Fibroblast of peridontal ligament (primary cell): ENCODE measurements at regions not wholly inside any gene's neighbourhood (a gene's known extent, or its start where the extent isn't known, plus 50 kb on each side); places are given as distances from the start of the nearest gene placed in this dataset.

Source experiments
- DNase-seq: peaks from one replicate; pipeline ENCODE4 v3.0.0-alpha.2; 2010; ENCODE audit errors: extremely low read depth

DNA sequence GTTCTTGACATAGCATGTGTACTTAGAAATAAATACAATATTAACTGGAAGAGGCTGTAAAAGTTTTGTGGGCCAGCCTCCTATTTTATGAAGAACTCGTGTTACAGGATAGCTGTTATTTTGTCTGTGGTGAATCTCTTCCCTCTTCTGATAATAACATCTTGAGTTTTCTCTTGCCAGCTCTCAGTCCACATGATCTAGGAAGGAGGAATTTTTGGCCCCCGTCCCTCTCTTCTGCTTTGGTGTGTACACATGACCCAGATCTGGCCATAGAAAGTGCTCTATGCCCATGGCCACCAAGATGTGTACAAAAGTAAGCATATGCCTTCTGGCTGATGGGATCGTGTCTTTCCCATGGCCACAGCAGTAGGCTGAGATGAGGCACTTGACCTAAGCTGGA lies 108.0 kb upstream of the LEF1 start:
- DNase-seq, result no peak

DNA sequence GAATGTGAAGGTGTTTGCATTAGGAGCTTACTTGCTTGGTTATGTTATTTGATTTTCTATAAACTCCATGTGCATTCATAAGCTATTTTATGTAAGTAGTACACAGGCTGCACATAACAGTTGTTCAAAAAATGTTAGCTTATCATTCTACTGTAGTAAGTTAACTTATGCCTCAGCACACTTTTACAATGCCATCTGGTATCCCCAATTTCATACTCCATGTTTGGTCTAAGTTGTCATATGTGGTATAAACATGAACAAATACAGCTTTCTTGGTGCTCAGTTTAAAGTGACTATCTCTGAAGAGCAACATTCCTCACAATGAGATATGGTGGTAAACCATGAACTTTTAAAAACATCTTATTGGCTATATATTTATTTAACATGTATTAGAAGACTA lies 104.3 kb upstream of the LEF1 start:
- DNase-seq, result no peak

GRCh38 chr4:108272561-108272960 lies 103.8 kb upstream of the LEF1 start:
- DNase-seq, result peak; percentile 45

DNA sequence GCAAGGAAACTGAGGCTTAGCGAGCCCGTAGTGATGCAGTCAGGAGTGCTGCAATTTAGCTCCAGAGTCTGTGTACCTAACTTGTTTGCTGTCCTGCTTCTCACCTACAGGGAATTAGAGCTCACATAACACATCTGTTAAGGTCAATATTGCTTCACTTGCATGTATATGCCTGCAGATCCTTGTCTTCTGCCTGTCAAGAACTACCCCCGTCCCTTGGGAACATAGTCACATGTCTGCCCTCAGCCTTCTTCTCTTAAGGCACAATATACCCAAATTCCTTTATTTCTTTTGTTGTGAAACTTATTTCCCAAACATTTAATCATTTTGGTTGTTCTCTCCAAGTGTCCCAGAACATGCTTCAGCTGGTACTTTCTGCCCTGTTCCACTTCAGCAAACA lies 103.3 kb upstream of the LEF1 start:
- DNase-seq, result peak; percentile 18

GRCh38 chr4:108270466-108271450 lies 102.0 kb upstream of the LEF1 start:
- peak; percentile 91 for DNase-seq

DNA sequence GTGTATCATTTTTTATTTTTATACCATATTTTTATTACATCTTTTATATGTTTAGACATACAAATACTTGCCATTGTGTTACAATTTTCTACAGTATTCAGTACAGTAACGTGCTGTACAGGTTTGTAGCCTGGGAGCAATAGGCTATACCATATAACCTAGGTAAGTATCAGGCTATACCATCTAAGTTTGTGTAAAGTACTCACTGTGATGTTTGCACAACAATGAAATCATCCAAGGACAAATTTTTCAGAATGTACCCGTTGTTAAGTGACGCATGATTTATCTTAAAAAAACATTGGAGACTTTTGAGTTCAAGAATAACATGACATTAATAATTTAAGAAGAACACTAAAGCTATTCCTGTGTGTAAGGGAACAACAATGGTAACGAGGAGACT lies 96.0 kb upstream of the LEF1 start:
- DNase-seq, result no peak

- DNase-seq, result no peak
These were observed 94.3 kb upstream of the LEF1 start for GRCh38 chr4:108263057-108263456.

- DNase-seq, result no peak
These were observed 92.3 kb upstream of the LEF1 start for GRCh38 chr4:108261026-108261425.

- no peak for DNase-seq
These were observed 87.8 kb upstream of the LEF1 start for GRCh38 chr4:108256538-108256937.

GRCh38 chr4:108255203-108255747 lies 86.5 kb upstream of the LEF1 start:
- no peak for DNase-seq

- DNase-seq, result no peak
These were observed 80.7 kb upstream of the LEF1 start for GRCh38 chr4:108249397-108249796.

DNA sequence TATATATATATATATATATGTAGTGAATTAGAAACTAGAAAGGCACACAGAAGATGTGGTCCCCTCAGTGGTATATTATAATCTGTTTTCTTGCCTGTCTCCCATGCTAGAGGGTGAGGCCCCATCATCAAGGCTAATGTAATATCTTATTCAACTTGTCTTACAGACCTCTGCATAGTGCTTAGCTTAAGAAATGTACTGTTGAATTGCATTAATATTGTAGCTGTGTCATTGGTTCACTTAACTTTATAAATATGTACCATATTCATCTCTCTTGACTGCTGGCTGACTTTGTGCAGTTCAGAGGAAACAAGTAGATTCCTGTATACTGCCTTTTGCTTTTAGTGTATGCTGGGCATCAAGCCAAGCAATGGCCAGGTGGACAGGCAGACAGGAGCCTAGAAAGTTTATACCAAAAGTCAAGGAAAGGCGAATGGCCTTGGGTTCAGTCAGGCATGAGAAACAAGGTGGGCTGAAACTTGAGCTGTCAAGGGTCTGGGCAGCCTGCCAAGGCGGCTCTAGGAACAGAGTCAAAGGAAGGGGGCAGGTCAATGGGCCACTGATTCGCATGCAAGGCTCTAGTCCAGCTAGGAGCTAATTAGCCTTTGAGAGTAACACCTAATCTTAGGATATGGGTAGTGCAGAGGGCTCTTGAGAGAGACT lies 78.8 kb upstream of the LEF1 start:
- no peak for DNase-seq

DNA sequence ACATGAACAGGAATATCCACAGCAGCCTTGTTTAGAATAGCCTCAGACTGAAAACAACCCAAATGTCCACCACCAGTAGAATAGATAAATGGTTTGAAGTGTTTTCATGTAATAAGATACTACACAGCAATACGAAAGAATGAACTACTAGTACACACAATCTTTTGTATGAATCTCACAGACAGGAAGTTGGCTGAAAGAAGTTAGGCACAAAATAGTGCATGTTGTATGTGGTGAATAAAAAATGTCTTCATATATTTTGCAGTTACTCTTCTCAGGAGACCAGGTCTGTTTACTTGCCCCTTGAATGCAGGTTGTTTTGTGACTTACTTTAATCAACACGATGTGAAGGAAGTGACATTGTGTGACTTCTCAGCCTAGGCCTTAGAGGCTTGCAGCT lies 75.9 kb upstream of the LEF1 start:
- DNase-seq, result no peak

DNA sequence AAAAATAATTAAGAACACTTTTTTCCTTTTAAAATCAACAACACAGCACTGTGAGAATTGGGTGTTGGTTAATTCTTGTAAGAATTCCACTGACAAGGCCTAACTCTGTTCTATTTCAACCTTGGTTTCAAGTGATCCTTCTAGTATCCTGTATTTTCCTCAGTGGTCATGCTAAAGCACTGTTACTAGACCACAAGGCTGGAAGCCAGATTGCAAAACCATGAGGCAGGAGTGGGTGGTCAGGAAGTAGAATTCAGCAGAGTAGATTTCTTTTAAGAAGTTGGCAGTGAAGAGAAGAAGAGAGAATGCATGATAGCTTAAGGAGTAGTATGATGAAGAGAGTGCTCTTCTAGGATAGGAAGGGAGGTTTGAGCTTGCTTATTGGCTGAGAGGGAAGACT lies 71.6 kb upstream of the LEF1 start:
- peak; percentile 69 for DNase-seq

- DNase-seq, result no peak
These were observed 69.0 kb upstream of the LEF1 start for GRCh38 chr4:108237693-108238092.

- DNase-seq, result no peak
These were observed 67.5 kb upstream of the LEF1 start for GRCh38 chr4:108236264-108236663.

DNA sequence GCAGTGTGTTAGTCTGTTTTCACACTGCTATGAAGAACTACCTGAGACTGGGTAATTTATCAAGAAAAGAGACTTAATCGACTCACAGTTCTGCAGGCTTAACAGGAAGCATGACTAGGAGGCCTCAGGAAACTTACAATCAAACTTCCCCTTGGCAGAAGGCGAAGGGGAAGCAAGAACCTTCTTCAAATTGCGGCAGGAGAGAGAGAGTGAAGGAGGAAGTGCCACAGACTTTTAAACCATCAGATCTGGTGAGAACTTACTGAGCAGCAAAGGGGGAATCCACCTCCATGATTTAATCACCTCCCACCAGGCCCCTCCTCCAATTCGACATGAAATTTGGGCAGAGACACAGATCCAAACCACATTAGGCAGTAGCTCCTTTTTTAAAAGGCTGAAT lies 59.2 kb upstream of the LEF1 start:
- DNase-seq, result no peak

DNA sequence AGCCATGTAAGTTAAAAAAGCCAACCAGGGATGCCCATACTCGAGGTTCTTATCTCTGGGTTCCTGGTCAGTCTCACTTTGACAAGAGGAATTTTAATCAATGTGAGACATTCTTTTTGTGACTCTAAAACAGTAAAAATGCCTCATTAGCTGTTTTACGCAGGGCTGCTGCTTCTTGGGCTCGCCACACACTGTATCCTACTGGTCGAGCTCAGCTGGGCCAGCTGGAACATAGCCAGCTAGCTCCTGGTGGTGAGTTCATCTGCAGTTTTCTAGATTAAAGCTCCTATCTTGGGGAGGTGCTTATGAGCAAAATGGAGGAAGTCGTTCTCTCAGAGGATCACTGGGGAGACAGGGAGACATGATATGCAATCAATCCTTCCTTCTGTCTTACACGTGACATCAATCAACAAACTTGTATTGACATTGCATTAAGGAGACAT lies 55.9 kb upstream of the LEF1 start:
- DNase-seq, result peak; percentile 12

DNA sequence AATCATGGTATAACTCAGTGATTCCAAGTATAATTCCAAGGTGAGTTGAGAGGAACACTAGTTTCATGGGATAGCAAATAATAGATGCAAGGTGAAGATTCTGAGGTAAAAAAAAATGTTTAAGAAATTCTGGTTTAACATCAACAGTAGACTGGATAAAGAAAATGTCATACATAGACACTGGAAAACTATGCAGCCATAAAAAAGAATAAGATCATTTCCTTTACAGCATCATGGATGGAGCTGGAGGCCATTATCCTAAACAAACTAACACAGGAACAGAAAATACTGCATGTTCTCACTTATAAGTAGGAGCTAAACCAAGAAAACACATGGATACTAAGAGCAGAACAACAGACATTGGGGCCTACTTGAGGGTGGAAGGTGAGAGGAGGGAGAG lies 54.6 kb upstream of the LEF1 start:
- DNase-seq, result no peak

GRCh38 chr4:108219998-108220397 lies 51.3 kb upstream of the LEF1 start:
- DNase-seq, result no peak
